IPS-NIHi7 (cell line): ENCODE measurements at regions not wholly inside any gene's neighbourhood (a gene's known extent, or its start where the extent isn't known, plus 50 kb on each side); places are given as distances from the start of the nearest gene placed in this dataset.
"Not testable (repeated sequence)": the region's sequence is repeated elsewhere in the genome, so short reads cannot be mapped to it uniquely, and the experiment has no call there.

ENCODE experiments used
- DNase-seq: peaks from one replicate; pipeline ENCODE4 v3.0.0; 2012; ENCODE audit warnings: mixed read lengths; ENCODE audit errors: extremely low spot score

DNA sequence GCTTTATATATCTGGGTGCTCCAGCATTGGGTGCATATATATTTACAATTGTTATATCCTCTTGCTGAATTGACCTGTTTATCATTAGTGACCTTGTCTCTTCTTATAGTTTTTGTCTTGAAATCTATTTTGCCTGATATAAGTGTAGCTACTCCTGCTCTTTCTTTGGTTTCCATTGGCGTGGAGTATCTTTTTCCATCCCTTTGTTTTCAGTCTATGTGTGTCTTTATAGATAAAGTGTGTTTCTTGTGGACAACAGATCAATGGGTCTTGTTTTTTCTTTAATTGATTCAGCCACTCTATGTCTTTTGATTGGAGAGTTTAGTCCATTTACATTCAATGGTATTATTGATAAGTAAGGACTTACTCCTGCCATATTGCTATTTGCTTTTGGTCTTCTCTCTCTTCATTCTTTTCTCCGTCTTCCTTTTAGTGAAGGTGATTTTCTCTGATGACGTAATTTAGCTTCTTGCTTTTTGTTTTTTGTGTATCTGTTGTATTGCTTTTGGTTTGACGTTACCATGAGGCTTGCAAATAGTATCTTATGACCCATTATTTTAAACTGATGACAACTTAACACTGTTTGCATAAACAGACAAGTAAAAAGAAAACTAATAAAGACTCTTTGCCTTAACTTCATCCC, 347.6 kb downstream of the TMEM121 start:
- DNase-seq, result no peak

- no peak for DNase-seq
Observed at GRCh38 chr14:105876158-105876557, 349.8 kb downstream of the TMEM121 start.

GRCh38 chr14:105876829-105877228, 350.4 kb downstream of the TMEM121 start:
- DNase-seq, result no peak

- DNase-seq, result no peak
Observed at GRCh38 chr14:105877645-105878044, 351.3 kb downstream of the TMEM121 start.

- no peak for DNase-seq
Observed at GRCh38 chr14:105878125-105878524, 351.7 kb downstream of the TMEM121 start.

GRCh38 chr14:105878554-105878953, 352.2 kb downstream of the TMEM121 start:
- DNase-seq, result no peak

DNA sequence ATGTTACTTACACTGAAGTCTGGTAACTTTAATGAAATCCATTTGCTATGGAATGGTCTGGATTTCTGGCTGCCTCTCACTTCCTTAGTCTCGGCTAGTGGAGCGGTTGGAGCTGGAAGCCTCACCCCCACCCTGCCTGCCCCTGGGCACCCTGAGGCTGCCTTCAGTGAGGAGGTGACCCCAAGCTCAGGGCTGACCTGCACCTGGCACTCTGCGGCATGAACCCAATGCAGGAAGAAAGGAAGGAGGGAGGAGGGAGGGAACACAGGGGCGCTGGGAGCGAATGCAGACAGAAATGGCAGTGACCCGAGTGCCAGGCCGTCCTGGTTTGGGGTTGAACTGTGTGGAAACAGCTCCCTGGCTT, 353.1 kb downstream of the TMEM121 start:
- no peak for DNase-seq

GRCh38 chr14:105879867-105880561, 353.6 kb downstream of the TMEM121 start:
- no peak for DNase-seq

DNA sequence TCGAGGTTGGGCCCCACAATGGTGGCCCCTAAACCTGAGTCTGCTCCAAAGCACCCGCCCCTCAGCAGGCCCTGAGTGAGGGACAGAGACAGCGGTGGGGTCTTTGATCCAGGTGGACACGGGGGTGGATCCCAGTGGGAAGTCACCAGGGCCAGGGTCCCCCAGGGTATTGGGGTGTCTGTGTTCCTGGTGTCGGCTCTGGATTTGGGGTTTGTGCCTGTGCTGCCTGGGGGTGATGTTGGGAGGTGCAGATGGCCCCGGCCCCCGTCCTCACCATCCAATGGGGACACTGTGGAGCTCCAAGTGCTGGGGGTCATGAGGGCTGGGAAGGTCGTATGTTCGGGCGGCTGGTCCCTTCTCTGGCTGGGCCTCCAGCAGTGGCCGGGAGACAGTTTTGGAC, 354.2 kb downstream of the TMEM121 start:
- no peak for DNase-seq

- no peak for DNase-seq
Observed at GRCh38 chr14:105881021-105881930, 354.9 kb downstream of the TMEM121 start.

DNA sequence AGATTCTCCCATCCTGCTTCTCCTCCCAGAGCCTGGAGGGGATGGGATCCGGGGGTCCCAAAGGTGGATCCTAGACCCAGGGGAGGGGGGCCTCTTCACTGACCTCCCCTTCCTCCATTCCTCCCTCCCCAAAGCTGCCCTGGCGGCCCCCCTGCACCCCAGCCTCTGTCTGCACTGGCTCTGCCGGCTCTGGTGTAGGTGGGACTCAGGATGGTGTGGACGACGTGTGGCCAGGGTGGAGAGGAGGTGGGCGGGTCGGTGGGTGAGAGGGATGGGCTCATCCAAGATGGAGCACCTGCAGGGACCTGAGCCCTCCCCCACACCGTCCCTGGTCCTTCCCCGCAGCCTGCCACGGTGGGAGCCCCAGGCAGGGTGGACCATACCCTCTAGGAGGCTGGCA, 355.6 kb downstream of the TMEM121 start:
- not testable (repeated sequence) for DNase-seq

DNA sequence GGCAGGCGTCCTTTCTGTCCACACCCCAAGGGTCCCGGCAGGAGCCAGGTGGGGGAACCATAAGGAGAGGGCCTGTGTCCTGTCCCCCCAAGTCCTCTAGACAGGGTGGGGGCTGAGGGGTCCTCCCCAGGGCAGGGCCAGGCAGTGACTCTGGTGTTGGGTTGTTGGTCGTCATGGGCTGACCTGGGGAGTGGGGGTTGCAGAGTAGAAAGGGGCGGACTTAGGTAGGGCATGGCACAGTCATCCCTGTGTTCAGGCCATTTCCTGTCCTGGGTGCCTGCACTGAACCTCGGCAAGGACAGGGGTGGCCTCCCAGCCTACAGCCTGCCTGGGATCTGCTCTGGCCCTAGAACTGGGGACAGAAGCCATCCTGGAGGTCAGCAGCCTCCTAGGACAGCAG, 356.2 kb downstream of the TMEM121 start:
- no peak for DNase-seq

DNA sequence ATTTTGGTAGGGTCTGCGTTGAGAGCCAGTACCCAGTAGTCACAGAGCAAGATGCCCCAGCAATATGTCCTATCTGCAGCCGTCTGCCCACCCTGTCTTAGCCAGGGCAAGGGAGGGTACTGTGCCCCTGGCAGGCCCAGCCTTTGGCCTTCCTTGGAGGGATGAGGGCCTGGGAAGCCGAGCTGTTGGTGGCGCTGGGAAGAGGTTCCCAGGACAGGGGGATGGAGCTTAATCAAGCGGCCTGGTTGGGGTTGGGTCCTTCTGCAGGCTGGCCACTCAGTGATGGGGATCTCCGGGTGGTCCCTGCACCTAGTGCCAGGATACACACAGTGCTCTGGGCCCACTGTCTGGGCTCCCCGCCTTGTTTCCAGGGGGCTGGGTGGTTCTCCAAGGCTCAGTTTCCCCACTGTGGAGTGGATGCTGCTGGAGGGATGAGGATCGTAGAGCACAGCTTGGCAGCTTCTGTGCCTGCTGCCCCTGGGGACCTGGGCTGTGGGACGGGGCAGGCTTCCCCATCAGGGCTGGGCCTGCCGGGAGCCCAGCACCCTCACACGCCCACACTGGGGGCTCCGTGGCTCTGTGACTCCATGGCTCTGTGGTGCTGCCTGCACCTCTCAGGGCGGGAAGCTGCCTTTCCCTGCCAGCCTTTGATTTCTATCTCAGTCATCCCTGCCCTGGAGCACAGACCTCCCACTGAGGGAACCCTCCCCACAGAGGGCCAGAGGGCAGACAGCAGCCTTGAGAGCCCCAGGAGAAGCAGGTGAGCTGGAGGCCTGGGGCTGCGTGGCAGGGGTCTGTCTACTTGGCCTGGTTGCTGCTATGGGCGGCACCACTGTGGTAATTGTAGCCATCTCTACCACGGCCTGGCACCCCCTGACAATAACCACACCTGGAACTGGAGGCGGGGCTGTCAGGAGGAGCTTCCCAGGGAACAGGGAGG, 357.0 kb downstream of the TMEM121 start:
- no peak for DNase-seq

- DNase-seq, result not testable (repeated sequence)
Observed at GRCh38 chr14:105884192-105884807, 357.9 kb downstream of the TMEM121 start.

DNA sequence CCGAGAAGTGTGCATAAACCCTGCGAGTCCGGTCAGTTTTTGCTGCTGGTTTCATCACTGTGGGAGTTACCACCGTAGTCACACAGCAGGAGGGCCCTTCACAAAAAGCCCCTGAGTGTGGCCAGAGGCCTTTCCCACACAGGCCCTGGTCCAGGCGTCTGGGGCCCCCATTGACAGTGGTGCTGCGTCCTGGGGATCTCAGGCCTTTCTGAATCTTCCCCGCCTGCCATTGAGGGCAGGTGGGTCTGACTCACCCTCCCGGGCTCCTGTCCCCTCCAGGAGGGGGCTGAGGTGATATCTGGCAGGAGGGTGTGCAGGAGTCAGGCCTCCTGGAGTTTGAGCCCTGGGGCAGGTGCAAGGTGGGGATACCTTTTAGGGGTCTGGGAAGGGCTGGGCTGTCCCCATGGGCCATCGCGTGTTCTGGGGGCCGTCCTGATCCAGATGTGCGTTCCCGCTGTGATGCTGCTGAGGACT, 358.5 kb downstream of the TMEM121 start:
- no peak for DNase-seq

GRCh38 chr14:105885561-105886320, 359.4 kb downstream of the TMEM121 start:
- no peak for DNase-seq

DNA sequence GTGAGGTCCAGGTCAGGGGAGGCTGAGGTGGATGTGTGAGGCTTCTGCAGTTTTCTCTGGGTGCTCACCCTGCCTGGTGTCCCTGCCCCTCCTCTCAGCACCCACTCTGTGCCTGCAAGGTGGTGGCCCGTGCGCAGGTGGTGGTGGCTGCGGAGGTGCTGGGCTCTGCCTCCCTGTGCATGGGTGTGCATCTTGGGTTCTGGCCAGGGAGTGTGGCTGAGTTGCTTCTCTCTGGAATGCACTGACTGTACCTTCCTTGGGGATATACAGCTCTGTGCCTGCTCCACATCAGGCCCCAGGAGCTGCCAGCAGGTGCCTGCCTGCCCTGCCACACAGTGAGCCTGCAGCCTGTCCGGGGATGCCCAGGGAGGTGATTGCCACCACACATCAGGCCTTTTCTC, 360.4 kb downstream of the TMEM121 start:
- not testable (repeated sequence) for DNase-seq

- no peak for DNase-seq
Observed at GRCh38 chr14:105887692-105888091, 361.3 kb downstream of the TMEM121 start.

- no peak for DNase-seq
Observed at GRCh38 chr14:105888151-105888550, 361.8 kb downstream of the TMEM121 start.
